GM12878 (cell line): ENCODE measurements at regions not wholly inside any gene's neighbourhood (a gene's known extent, or its start where the extent isn't known, plus 50 kb on each side); places are given as distances from the start of the nearest gene placed in this dataset.

Experiments used
- ETV6 ChIP-seq, 2 experiments: fragments of 450-650 bp in 1 of 2; IDR thresholded peaks in 1 of 2; conservative IDR thresholded peaks in 1 of 2; 2 replicates each; pipeline ENCODE4 v1.6.1; 2014; ENCODE audit warnings: antibody characterized with exemption in 1 of 2, borderline replicate concordance in 1 of 2, low read depth in 1 of 2, mild to moderate bottlenecking in 1 of 2, moderate library complexity in 1 of 2
- FOXK2 ChIP-seq: fragments of 450-650 bp; IDR thresholded peaks from 2 replicates; pipeline ENCODE4 v1.6.1; 2017; ENCODE audit warnings: mild to moderate bottlenecking, moderate library complexity
- GATAD2B ChIP-seq: fragments of 450-650 bp; conservative IDR thresholded peaks from 2 replicates; pipeline ENCODE4 v1.6.1; 2017; ENCODE audit warnings: low read depth, mild to moderate bottlenecking, moderate library complexity
- RUNX3 ChIP-seq: IDR thresholded peaks from 2 replicates; pipeline ENCODE4 v1.6.1; 2012; ENCODE audit warnings: low read length, inconsistent platforms
- SRF ChIP-seq, 2 experiments: IDR thresholded peaks; 2 replicates each; pipeline ENCODE4 v1.6.1; 2011; ENCODE audit warnings: low read depth in 2 of 2, low read length in 2 of 2, mild to moderate bottlenecking in 1 of 2, moderate library complexity in 1 of 2
- TCF12 ChIP-seq: IDR thresholded peaks from 2 replicates; pipeline ENCODE4 v1.6.1; 2011; ENCODE audit warnings: low read depth, mild to moderate bottlenecking, low read length
- TF ChIP-seq, protein P1 (sequence below), 3 experiments: IDR thresholded peaks in 2 of 3; conservative IDR thresholded peaks in 1 of 3; 2 replicates each; pipeline ENCODE4 v1.5.1; 2011; ENCODE audit warnings: low read depth in 3 of 3, low read length in 3 of 3, mild to moderate bottlenecking in 3 of 3, control low read depth in 2 of 3, moderate library complexity in 2 of 3, inconsistent platforms in 1 of 3, mixed read lengths in 1 of 3; ENCODE audit not compliant: control insufficient read depth in 2 of 3, insufficient read depth in 1 of 3; ENCODE audit errors: extremely low read depth in 1 of 3

DNA sequence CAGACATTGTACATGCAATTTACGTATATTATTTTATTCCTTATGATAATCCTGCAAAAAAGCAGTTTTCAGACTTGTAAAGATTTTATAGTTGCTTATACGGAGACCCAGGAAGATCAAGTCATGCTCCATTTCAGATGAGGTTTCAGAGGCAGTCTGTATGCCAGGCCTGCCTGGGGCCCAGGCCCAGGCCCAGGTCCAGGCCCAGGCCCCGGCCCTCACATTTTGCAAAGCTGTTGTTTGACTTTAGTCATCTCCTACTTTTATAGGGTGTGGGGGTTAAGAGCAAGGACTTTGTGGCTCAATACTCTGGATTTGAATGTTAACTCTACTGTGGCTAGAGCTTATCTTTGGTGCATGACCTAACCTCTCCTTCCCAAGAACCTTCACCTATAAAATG is 217.9 kb downstream of the SAMD5 start:
- TF ChIP-seq, protein P1, sequence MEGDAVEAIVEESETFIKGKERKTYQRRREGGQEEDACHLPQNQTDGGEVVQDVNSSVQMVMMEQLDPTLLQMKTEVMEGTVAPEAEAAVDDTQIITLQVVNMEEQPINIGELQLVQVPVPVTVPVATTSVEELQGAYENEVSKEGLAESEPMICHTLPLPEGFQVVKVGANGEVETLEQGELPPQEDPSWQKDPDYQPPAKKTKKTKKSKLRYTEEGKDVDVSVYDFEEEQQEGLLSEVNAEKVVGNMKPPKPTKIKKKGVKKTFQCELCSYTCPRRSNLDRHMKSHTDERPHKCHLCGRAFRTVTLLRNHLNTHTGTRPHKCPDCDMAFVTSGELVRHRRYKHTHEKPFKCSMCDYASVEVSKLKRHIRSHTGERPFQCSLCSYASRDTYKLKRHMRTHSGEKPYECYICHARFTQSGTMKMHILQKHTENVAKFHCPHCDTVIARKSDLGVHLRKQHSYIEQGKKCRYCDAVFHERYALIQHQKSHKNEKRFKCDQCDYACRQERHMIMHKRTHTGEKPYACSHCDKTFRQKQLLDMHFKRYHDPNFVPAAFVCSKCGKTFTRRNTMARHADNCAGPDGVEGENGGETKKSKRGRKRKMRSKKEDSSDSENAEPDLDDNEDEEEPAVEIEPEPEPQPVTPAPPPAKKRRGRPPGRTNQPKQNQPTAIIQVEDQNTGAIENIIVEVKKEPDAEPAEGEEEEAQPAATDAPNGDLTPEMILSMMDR (IDR thresholded peaks at IDR 0.05 in 2 of 3, conservative IDR thresholded peaks at IDR 0.05 in 1 of 3; ENCODE audit: control insufficient read depth in 2 of 3, extremely low read depth in 1 of 3, insufficient read depth in 1 of 3, low read depth in 3 of 3, low read length in 3 of 3): no peak
- TF ChIP-seq GATAD2B (no peak), RUNX3 (no peak), SRF (IDR thresholded peaks at IDR 0.05; ENCODE audit: low read depth in 2 of 2, low read length in 2 of 2) (no peak), FOXK2 (no peak), ETV6 (conservative IDR thresholded peaks at IDR 0.05 in 1 of 2, IDR thresholded peaks at IDR 0.05 in 1 of 2; ENCODE audit: borderline replicate concordance in 1 of 2, low read depth in 1 of 2) (no peak), TCF12 (no peak)
